IMR-90 (cell line): ENCODE measurements at regions not wholly inside any gene's neighbourhood (a gene's known extent, or its start where the extent isn't known, plus 50 kb on each side); places are given as distances from the start of the nearest gene placed in this dataset.

Experiments used
- CEBPB ChIP-seq: IDR thresholded peaks from 2 replicates; pipeline ENCODE4 v1.6.1; 2012; ENCODE audit warnings: low read depth, low read length, improper control_type of control experiment
- FOS ChIP-seq: fragments of 150-350 bp; IDR thresholded peaks from 2 replicates; pipeline ENCODE4 v1.6.1; 2016; ENCODE audit warnings: low read depth, low read length
- MXI1 ChIP-seq: IDR thresholded peaks from 2 replicates; pipeline ENCODE4 v1.6.1; 2012; ENCODE audit warnings: low read depth, mild to moderate bottlenecking, low read length, moderate library complexity, borderline replicate concordance
- POLR2A ChIP-seq: IDR thresholded peaks from 2 replicates; pipeline ENCODE4 v1.6.1; 2012; ENCODE audit warnings: mild to moderate bottlenecking, low read depth, low read length
- RAD21 ChIP-seq: IDR thresholded peaks from 2 replicates; pipeline ENCODE4 v1.6.1; 2012; ENCODE audit warnings: low read length, improper control_type of control experiment
- RCOR1 ChIP-seq: IDR thresholded peaks from 2 replicates; pipeline ENCODE4 v1.6.1; 2012; ENCODE audit warnings: mild to moderate bottlenecking, low read length, improper control_type of control experiment; ENCODE audit not compliant: insufficient replicate concordance
- RFX5 ChIP-seq: IDR thresholded peaks from 2 replicates; pipeline ENCODE4 v1.8.0; 2012; ENCODE audit warnings: low read depth, mild to moderate bottlenecking, low read length, moderate library complexity
- SMC3 ChIP-seq: fragments of 150-350 bp; IDR thresholded peaks from 2 replicates; pipeline ENCODE4 v1.6.1; 2016; ENCODE audit warnings: low read depth, mild to moderate bottlenecking, antibody characterized with exemption, low read length, moderate library complexity
- TF ChIP-seq, protein P1 (sequence below): conservative IDR thresholded peaks from 2 replicates; pipeline ENCODE4 v1.5.1; 2012; ENCODE audit warnings: mild to moderate bottlenecking, low read depth, low read length, improper control_type of control experiment
- TF ChIP-seq, protein P2 (sequence below): fragments of 150-350 bp; IDR thresholded peaks from 2 replicates; pipeline ENCODE4 v1.6.1; 2016; ENCODE audit warnings: low read depth, mild to moderate bottlenecking, low read length, moderate library complexity, borderline replicate concordance

DNA sequence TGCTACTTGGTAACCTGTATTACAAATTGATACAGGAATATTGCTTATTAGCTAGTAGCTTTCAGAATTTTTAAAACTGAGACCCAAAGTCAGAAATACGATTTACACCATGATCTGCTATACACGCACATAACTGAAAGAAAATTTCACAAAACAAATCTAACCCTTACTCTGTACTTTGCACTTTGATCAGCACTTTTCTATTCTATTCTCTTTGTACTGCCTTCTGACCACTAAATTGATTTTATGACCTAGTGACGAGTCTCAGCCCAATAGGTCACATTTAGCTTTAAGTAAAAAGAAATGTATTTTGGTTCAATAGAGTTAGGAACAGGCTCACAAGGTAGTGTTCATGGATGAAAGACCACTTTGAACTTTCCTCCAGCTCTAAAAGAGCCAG is 252.5 kb downstream of the TBX18 start:
- TF ChIP-seq, protein P1, sequence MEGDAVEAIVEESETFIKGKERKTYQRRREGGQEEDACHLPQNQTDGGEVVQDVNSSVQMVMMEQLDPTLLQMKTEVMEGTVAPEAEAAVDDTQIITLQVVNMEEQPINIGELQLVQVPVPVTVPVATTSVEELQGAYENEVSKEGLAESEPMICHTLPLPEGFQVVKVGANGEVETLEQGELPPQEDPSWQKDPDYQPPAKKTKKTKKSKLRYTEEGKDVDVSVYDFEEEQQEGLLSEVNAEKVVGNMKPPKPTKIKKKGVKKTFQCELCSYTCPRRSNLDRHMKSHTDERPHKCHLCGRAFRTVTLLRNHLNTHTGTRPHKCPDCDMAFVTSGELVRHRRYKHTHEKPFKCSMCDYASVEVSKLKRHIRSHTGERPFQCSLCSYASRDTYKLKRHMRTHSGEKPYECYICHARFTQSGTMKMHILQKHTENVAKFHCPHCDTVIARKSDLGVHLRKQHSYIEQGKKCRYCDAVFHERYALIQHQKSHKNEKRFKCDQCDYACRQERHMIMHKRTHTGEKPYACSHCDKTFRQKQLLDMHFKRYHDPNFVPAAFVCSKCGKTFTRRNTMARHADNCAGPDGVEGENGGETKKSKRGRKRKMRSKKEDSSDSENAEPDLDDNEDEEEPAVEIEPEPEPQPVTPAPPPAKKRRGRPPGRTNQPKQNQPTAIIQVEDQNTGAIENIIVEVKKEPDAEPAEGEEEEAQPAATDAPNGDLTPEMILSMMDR: no peak
- no peak for TF ChIP-seq SMC3
- TF ChIP-seq CEBPB: no peak
- TF ChIP-seq RFX5: no peak
- TF ChIP-seq POLR2A: no peak
- no peak for TF ChIP-seq RAD21
- no peak for TF ChIP-seq MXI1
- TF ChIP-seq, protein P2, sequence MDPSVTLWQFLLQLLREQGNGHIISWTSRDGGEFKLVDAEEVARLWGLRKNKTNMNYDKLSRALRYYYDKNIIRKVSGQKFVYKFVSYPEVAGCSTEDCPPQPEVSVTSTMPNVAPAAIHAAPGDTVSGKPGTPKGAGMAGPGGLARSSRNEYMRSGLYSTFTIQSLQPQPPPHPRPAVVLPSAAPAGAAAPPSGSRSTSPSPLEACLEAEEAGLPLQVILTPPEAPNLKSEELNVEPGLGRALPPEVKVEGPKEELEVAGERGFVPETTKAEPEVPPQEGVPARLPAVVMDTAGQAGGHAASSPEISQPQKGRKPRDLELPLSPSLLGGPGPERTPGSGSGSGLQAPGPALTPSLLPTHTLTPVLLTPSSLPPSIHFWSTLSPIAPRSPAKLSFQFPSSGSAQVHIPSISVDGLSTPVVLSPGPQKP: no peak
- TF ChIP-seq RCOR1: no peak
- TF ChIP-seq FOS: no peak
